ENCODE measurements at regions not wholly inside any gene's neighbourhood (a gene's known extent, or its start where the extent isn't known, plus 50 kb on each side); places are given as distances from the start of the nearest gene placed in this dataset.

GRCh38 chr9:78962156-78962555 lies 609.6 kb upstream of the TLE4 start:
- Histone ChIP-seq H3K4me3 (ENCODE audit: low read depth in 1 of 2, low read length in 2 of 2) (no peak overlapping the region), H3K4me1 (ENCODE audit: insufficient read depth, low read length) (no peaks in the 10 kb centered on the region), H3K27me3 (ENCODE audit: control insufficient read depth in 1 of 2, insufficient read depth in 2 of 2, low read length in 2 of 2) (no peaks in the 10 kb centered on the region), H3K9ac (ENCODE audit: low read length) (no peak overlapping the region), H3K27ac (ENCODE audit: low read depth, low read length) (no peak overlapping the region), H3K9me3 (ENCODE audit: low read length) (no peaks in the 10 kb centered on the region), H3K36me3 (ENCODE audit: insufficient read depth, low read length) (no peaks in the 10 kb centered on the region)

GRCh38 chr9:78963911-78964310 lies 607.9 kb upstream of the TLE4 start:
- Histone ChIP-seq H3K4me3 (ENCODE audit: low read depth in 1 of 2, low read length in 2 of 2) (no peak overlapping the region), H3K9ac (ENCODE audit: low read length) (no peak overlapping the region), H3K36me3 (ENCODE audit: insufficient read depth, low read length) (no peaks in the 10 kb centered on the region), H3K27ac (ENCODE audit: low read depth, low read length) (no peak overlapping the region), H3K27me3 (ENCODE audit: control insufficient read depth in 1 of 2, insufficient read depth in 2 of 2, low read length in 2 of 2) (no peaks in the 10 kb centered on the region), H3K4me1 (ENCODE audit: insufficient read depth, low read length) (no peaks in the 10 kb centered on the region), H3K9me3 (ENCODE audit: low read length) (no peaks in the 10 kb centered on the region)

- Histone ChIP-seq H3K4me1 (ENCODE audit: insufficient read depth, low read length) (no peaks in the 10 kb centered on the region), H3K4me3 (ENCODE audit: low read depth in 1 of 2, low read length in 2 of 2) (no peak overlapping the region), H3K36me3 (ENCODE audit: insufficient read depth, low read length) (no peaks in the 10 kb centered on the region), H3K27me3 (ENCODE audit: control insufficient read depth in 1 of 2, insufficient read depth in 2 of 2, low read length in 2 of 2) (no peaks in the 10 kb centered on the region), H3K9ac (ENCODE audit: low read length) (no peak overlapping the region), H3K9me3 (ENCODE audit: low read length) (no peaks in the 10 kb centered on the region), H3K27ac (ENCODE audit: low read depth, low read length) (no peak overlapping the region)
Observed at GRCh38 chr9:78967596-78968217, 604.1 kb upstream of the TLE4 start.

- H3K9ac ChIP-seq (ENCODE audit: low read length): no peak overlapping the region
- no peak overlapping the region for H3K4me3 ChIP-seq (ENCODE audit: low read depth in 1 of 2, low read length in 2 of 2)
- no peak overlapping the region for H3K27ac ChIP-seq (ENCODE audit: low read depth, low read length)
- no peaks in the 10 kb centered on the region for H3K9me3 ChIP-seq (ENCODE audit: low read length)
- H3K36me3 ChIP-seq (ENCODE audit: insufficient read depth, low read length): no peaks in the 10 kb centered on the region
- no peaks in the 10 kb centered on the region for H3K27me3 ChIP-seq (ENCODE audit: control insufficient read depth in 1 of 2, insufficient read depth in 2 of 2, low read length in 2 of 2)
- H3K4me1 ChIP-seq (ENCODE audit: insufficient read depth, low read length): no peaks in the 10 kb centered on the region
Observed at GRCh38 chr9:78970375-78970774, 601.4 kb upstream of the TLE4 start.

DNA sequence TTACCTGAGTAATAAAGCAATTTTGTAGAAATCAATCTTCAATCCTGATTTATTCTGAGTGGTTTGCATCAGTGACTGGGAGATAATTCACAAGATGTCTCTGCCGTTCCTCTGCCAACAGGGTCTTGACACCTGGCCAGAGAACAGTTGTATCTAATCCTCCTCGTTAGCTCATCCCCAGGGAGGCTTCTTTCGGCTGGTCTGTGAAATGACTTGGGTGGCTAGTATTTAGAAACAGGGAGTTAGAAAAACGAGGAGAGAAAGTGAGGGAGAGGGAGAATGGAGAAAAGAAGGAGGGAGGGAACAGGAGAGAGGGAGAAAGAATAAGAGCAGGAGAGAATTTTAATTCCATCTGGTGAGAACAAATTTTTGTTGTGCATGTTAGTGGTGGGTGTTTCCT lies 600.2 kb upstream of the TLE4 start:
- Histone ChIP-seq H3K4me1 (ENCODE audit: insufficient read depth, low read length) (no peaks in the 10 kb centered on the region), H3K27me3 (ENCODE audit: control insufficient read depth in 1 of 2, insufficient read depth in 2 of 2, low read length in 2 of 2) (no peaks in the 10 kb centered on the region), H3K9ac (ENCODE audit: low read length) (no peak overlapping the region), H3K36me3 (ENCODE audit: insufficient read depth, low read length) (no peaks in the 10 kb centered on the region), H3K27ac (ENCODE audit: low read depth, low read length) (no peak overlapping the region), H3K9me3 (ENCODE audit: low read length) (no peaks in the 10 kb centered on the region), H3K4me3 (ENCODE audit: low read depth in 1 of 2, low read length in 2 of 2) (no peak overlapping the region)

- Histone ChIP-seq H3K36me3 (ENCODE audit: insufficient read depth, low read length) (no peaks in the 10 kb centered on the region), H3K27me3 (ENCODE audit: control insufficient read depth in 1 of 2, insufficient read depth in 2 of 2, low read length in 2 of 2) (no peaks in the 10 kb centered on the region), H3K27ac (ENCODE audit: low read depth, low read length) (no peak overlapping the region), H3K9ac (ENCODE audit: low read length) (no peak overlapping the region), H3K4me3 (ENCODE audit: low read depth in 1 of 2, low read length in 2 of 2) (no peak overlapping the region), H3K9me3 (ENCODE audit: low read length) (no peaks in the 10 kb centered on the region), H3K4me1 (ENCODE audit: insufficient read depth, low read length) (no peaks in the 10 kb centered on the region)
Observed at GRCh38 chr9:78972303-78972999, 599.3 kb upstream of the TLE4 start.

DNA sequence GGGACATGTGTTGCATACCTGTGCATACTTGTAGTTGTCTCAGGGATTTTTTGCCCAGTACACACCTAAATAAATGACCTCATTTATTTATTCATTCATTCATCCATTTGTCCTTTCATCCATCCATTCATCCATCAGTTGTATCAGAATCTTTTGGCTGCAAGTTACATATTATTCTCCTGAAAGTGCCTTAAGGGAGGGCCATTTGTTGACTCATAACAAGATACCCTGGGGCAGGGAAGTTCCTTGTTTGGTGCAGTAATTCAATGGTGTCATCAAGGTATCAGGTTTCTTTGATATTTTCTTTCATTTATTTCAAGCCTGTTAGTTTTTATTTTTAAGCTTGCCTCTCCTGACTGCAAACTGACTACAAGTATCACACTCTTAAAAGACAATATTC lies 597.9 kb upstream of the TLE4 start:
- H3K27ac ChIP-seq (ENCODE audit: low read depth, low read length): no peak overlapping the region
- H3K9ac ChIP-seq (ENCODE audit: low read length): no peak overlapping the region
- no peaks in the 10 kb centered on the region for H3K36me3 ChIP-seq (ENCODE audit: insufficient read depth, low read length)
- H3K4me3 ChIP-seq (ENCODE audit: low read depth in 1 of 2, low read length in 2 of 2): no peak overlapping the region
- H3K4me1 ChIP-seq (ENCODE audit: insufficient read depth, low read length): no peaks in the 10 kb centered on the region
- no peaks in the 10 kb centered on the region for H3K9me3 ChIP-seq (ENCODE audit: low read length)
- H3K27me3 ChIP-seq (ENCODE audit: control insufficient read depth in 1 of 2, insufficient read depth in 2 of 2, low read length in 2 of 2): no peaks in the 10 kb centered on the region

DNA sequence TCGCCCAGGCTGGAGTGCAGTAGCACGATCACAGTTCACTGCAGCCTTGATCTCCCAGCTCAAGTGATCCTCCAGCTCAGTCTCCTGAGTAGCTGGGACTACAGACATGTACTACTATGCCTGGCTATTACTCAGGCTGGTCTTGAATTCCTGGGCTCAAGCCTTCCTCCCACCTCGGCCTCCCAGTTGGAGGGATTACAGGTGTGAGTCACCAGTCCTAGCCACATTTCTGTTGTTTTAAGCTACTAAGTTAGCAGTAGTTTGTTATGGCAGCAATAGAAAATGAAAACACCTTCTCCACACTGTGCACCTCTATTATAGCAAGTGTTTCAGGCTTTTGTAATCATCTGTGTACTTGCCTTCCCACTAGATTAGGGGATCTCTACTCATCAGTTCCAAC lies 588.9 kb upstream of the TLE4 start:
- H3K27ac ChIP-seq (ENCODE audit: low read depth, low read length): no peak overlapping the region
- H3K9me3 ChIP-seq (ENCODE audit: low read length): no peaks in the 10 kb centered on the region
- no peaks in the 10 kb centered on the region for H3K27me3 ChIP-seq (ENCODE audit: control insufficient read depth in 1 of 2, insufficient read depth in 2 of 2, low read length in 2 of 2)
- H3K9ac ChIP-seq (ENCODE audit: low read length): no peak overlapping the region
- H3K4me1 ChIP-seq (ENCODE audit: insufficient read depth, low read length): no peaks in the 10 kb centered on the region
- H3K4me3 ChIP-seq (ENCODE audit: low read depth in 1 of 2, low read length in 2 of 2): no peak overlapping the region
- no peaks in the 10 kb centered on the region for H3K36me3 ChIP-seq (ENCODE audit: insufficient read depth, low read length)

GRCh38 chr9:78985084-78985738 lies 586.6 kb upstream of the TLE4 start:
- Histone ChIP-seq H3K4me1 (ENCODE audit: insufficient read depth, low read length) (no peaks in the 10 kb centered on the region), H3K4me3 (ENCODE audit: low read depth in 1 of 2, low read length in 2 of 2) (no peak overlapping the region), H3K27ac (ENCODE audit: low read depth, low read length) (no peak overlapping the region), H3K27me3 (ENCODE audit: control insufficient read depth in 1 of 2, insufficient read depth in 2 of 2, low read length in 2 of 2) (no peaks in the 10 kb centered on the region), H3K9ac (ENCODE audit: low read length) (no peak overlapping the region), H3K36me3 (ENCODE audit: insufficient read depth, low read length) (no peaks in the 10 kb centered on the region), H3K9me3 (ENCODE audit: low read length) (no peaks in the 10 kb centered on the region)

DNA sequence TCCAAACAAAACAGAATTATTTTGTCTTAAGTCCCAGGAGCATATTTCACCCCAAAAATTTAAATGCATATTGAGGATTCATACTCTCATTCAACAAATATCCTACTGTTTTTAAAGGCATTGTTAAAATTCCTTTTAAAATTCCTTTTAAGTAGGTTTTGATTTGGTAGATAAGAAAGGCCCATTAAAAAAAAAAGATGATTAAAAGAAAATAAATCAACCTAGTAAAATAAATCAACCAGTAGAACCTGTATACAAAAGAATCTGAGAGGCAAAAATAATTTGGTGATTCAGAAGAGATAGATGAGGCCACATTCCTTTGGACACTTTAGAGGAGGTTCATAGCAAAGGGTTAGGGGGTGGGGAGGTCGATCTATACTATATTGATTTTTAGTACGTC lies 585.3 kb upstream of the TLE4 start:
- H3K36me3 ChIP-seq (ENCODE audit: insufficient read depth, low read length): no peaks in the 10 kb centered on the region
- no peaks in the 10 kb centered on the region for H3K9me3 ChIP-seq (ENCODE audit: low read length)
- H3K4me3 ChIP-seq (ENCODE audit: low read depth in 1 of 2, low read length in 2 of 2): no peak overlapping the region
- H3K27ac ChIP-seq (ENCODE audit: low read depth, low read length): no peak overlapping the region
- H3K9ac ChIP-seq (ENCODE audit: low read length): no peak overlapping the region
- H3K27me3 ChIP-seq (ENCODE audit: control insufficient read depth in 1 of 2, insufficient read depth in 2 of 2, low read length in 2 of 2): no peaks in the 10 kb centered on the region
- no peaks in the 10 kb centered on the region for H3K4me1 ChIP-seq (ENCODE audit: insufficient read depth, low read length)

DNA sequence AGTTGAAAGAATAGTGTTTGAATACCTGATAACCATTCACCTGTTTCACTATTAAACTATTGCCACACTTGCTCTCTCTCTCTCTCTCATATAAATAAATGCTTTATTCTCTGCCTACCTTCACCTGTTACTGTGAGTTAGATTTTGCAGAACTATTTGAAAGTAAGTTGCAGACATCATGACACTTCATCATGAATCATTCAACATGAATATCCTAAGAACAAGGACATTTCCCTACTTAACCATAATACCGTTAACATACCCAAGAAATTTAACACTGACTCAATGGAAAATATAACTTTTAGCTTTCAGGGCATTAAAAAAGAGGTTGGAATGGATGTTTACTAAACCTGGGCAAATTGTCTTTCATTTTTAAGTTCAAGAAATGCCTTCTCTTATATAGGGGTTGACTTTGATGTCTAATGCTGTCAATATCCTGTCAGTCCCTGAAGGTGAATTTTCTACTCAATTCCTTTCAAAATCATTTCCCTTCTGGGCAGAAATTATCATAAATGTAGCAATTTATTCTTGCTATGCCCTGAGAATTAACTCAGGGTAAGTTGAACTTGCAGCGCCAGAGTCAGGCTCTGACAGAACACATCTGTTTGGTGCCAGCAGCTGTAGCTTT lies 582.6 kb upstream of the TLE4 start:
- H3K9me3 ChIP-seq (ENCODE audit: low read length): no peaks in the 10 kb centered on the region
- H3K27me3 ChIP-seq (ENCODE audit: control insufficient read depth in 1 of 2, insufficient read depth in 2 of 2, low read length in 2 of 2): no peaks in the 10 kb centered on the region
- no peak overlapping the region for H3K4me3 ChIP-seq (ENCODE audit: low read depth in 1 of 2, low read length in 2 of 2)
- H3K27ac ChIP-seq (ENCODE audit: low read depth, low read length): no peak overlapping the region
- H3K4me1 ChIP-seq (ENCODE audit: insufficient read depth, low read length): no peaks in the 10 kb centered on the region
- H3K9ac ChIP-seq (ENCODE audit: low read length): no peak overlapping the region
- H3K36me3 ChIP-seq (ENCODE audit: insufficient read depth, low read length): no peaks in the 10 kb centered on the region
